ENCODE measurements at regions not wholly inside any gene's neighbourhood (a gene's known extent, or its start where the extent isn't known, plus 50 kb on each side); places are given as distances from the start of the nearest gene placed in this dataset.

DNA sequence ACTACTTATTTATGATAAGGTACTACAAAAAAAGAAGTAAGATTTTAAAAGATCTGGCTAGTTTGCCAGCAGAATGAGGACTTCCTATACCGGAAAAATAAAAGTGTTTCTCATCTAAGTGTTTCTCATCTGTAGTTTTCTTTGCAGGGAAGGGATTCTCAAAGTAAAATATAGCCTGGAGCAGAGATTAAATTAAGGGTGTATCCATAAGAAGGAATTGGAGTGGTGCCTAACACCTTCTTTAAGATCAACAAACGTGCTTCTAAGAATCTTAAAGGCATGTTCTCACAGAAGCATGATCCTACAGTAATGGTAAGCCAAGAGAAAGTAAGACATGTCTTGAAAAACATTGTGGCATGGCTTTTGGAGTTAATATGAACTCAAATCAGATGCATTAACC lies 528.2 kb downstream of the GBA3 start:
- TF ChIP-seq EZH2phosphoT487 (IDR thresholded peaks at IDR 0.05; ENCODE audit: low read length), result no peak
- TF ChIP-seq CTCF (IDR thresholded peaks at IDR 0.05; ENCODE audit: low read length), result no peak
- no peak for TF ChIP-seq EZH2 (optimal IDR thresholded peaks at IDR 0.05; ENCODE audit: low read depth, low read length)

DNA sequence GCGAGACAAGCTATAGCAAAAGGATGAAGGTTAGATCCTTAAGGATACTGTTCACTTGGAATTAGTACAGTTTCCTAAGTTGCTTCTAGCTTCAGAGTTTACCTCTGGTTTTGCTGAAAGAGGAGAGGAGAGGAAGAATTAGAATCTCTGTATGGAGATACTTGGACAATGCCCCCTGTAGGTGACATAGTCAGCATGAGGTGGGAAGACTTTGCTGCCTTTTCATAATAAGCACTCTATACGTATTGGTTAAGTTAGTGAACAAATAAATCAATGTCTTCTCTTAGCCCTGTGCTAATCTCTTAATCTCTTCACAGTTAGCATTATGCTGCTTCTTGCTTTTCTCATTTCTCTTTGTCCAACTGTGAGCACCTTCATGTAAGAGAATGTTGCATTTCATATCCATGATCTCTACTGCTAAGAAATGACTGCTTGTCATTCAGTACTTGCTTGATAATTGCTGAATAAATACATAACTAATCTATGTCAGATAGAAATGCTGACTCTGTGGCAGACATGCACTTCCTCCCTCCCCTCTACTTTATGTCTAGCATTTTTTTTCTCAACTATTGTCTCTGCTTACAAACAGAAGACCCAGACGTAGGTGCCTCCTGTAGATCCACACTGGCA lies 527.2 kb downstream of the GBA3 start:
- H3K27me3 ChIP-seq (replicated peaks; ENCODE audit: insufficient read depth, low read length), result no peaks in the 10 kb centered on the region
- H3K9ac ChIP-seq (ENCODE audit: low read length), result no peak overlapping the region
- H3K9me3 ChIP-seq (replicated peaks; ENCODE audit: insufficient read depth, low read length), result no peaks in the 10 kb centered on the region
- no peak overlapping the region for H3K4me3 ChIP-seq (ENCODE audit: low read length)
- H3K4me1 ChIP-seq (ENCODE audit: low read length), result no peaks in the 10 kb centered on the region
- no peak overlapping the region for H2AFZ ChIP-seq (ENCODE audit: low read length)
- no peak overlapping the region for H3K27ac ChIP-seq (ENCODE audit: low read length)
- no peaks in the 10 kb centered on the region for H3K79me2 ChIP-seq (ENCODE audit: low read length)
- DNase-seq, result no peak
- H3F3A ChIP-seq (ENCODE audit: insufficient read depth, low read length), result no peaks in the 10 kb centered on the region
- H3K36me3 ChIP-seq (replicated peaks; ENCODE audit: insufficient read depth, low read length), result no peaks in the 10 kb centered on the region
- H4K20me1 ChIP-seq (ENCODE audit: insufficient read depth, low read length), result no peaks in the 10 kb centered on the region
- TF ChIP-seq EZH2phosphoT487 (IDR thresholded peaks at IDR 0.05; ENCODE audit: low read length) (no peak), EZH2 (optimal IDR thresholded peaks at IDR 0.05; ENCODE audit: low read depth, low read length) (no peak), CTCF (IDR thresholded peaks at IDR 0.05; ENCODE audit: low read length) (no peak)
- H3K9me2 ChIP-seq (replicated peaks; ENCODE audit: insufficient read depth, low read length), result no peaks in the 10 kb centered on the region
- H3K4me2 ChIP-seq (ENCODE audit: low read depth, low read length), result no peak overlapping the region

More for the DNA sequence above, 528.2 kb downstream of the GBA3 start:
- Histone ChIP-seq H3K4me2 (ENCODE audit: low read depth, low read length) (no peak overlapping the region), H3F3A (ENCODE audit: insufficient read depth, low read length) (no peaks in the 10 kb centered on the region), H3K27ac (ENCODE audit: low read length) (no peak overlapping the region), H3K9me3 (replicated peaks; ENCODE audit: insufficient read depth, low read length) (no peaks in the 10 kb centered on the region), H3K4me1 (ENCODE audit: low read length) (no peaks in the 10 kb centered on the region), H3K4me3 (ENCODE audit: low read length) (no peak overlapping the region), H3K79me2 (ENCODE audit: low read length) (no peaks in the 10 kb centered on the region), H3K9ac (ENCODE audit: low read length) (no peak overlapping the region), H2AFZ (ENCODE audit: low read length) (no peak overlapping the region), H4K20me1 (ENCODE audit: insufficient read depth, low read length) (no peaks in the 10 kb centered on the region), H3K36me3 (replicated peaks; ENCODE audit: insufficient read depth, low read length) (no peaks in the 10 kb centered on the region), H3K27me3 (replicated peaks; ENCODE audit: insufficient read depth, low read length) (no peaks in the 10 kb centered on the region), H3K9me2 (replicated peaks; ENCODE audit: insufficient read depth, low read length) (no peaks in the 10 kb centered on the region)
- DNase-seq, result no peak

GRCh38 chr4:23213198-23213597 lies 520.5 kb downstream of the GBA3 start:
- no peak overlapping the region for H2AFZ ChIP-seq (ENCODE audit: low read length)
- H3K4me2 ChIP-seq (ENCODE audit: low read depth, low read length), result no peak overlapping the region
- TF ChIP-seq EZH2 (optimal IDR thresholded peaks at IDR 0.05; ENCODE audit: low read depth, low read length) (no peak), CTCF (IDR thresholded peaks at IDR 0.05; ENCODE audit: low read length) (no peak), EZH2phosphoT487 (IDR thresholded peaks at IDR 0.05; ENCODE audit: low read length) (no peak)
- H3K9ac ChIP-seq (ENCODE audit: low read length), result no peak overlapping the region
- no peaks in the 10 kb centered on the region for H4K20me1 ChIP-seq (ENCODE audit: insufficient read depth, low read length)
- H3K9me3 ChIP-seq (replicated peaks; ENCODE audit: insufficient read depth, low read length), result no peaks in the 10 kb centered on the region
- no peaks in the 10 kb centered on the region for H3K79me2 ChIP-seq (ENCODE audit: low read length)
- H3K27me3 ChIP-seq (replicated peaks; ENCODE audit: insufficient read depth, low read length), result no peaks in the 10 kb centered on the region
- no peak overlapping the region for H3K27ac ChIP-seq (ENCODE audit: low read length)
- no peak for DNase-seq
- no peaks in the 10 kb centered on the region for H3K9me2 ChIP-seq (replicated peaks; ENCODE audit: insufficient read depth, low read length)
- H3K36me3 ChIP-seq (replicated peaks; ENCODE audit: insufficient read depth, low read length), result no peaks in the 10 kb centered on the region
- no peak overlapping the region for H3K4me3 ChIP-seq (ENCODE audit: low read length)
- no peaks in the 10 kb centered on the region for H3F3A ChIP-seq (ENCODE audit: insufficient read depth, low read length)
- H3K4me1 ChIP-seq (ENCODE audit: low read length), result no peaks in the 10 kb centered on the region
